ENCODE measurements at regions not wholly inside any gene's neighbourhood (a gene's known extent, or its start where the extent isn't known, plus 50 kb on each side); places are given as distances from the start of the nearest gene placed in this dataset.

DNA sequence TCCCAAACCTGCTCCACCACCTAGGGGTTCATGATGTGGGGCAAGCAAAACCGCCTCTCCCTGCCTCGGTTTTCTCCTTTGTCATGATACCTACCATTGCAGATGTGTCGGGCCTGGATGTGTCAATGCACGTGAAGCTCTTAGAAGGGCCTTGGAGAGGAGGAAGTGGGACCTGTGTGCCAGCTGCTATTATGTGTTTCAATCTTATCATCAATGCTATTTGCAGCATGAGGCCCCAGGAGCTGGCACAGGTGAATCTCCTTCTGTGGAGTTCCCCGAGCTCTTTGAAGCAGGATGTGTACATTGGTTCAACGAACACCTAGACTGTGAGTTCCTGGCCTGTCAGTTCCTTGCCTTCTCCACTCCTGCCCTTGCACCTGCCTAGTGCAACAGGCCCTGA, 331.6 kb downstream of the CTTN start:
- DNase-seq (ENCODE audit: low read depth, low spot score) = no peak
- Histone ChIP-seq H3K27ac (ENCODE audit: low read depth, low read length) (no peak overlapping the region), H3K4me3 (ENCODE audit: low read depth, low read length) (no peak overlapping the region), H3K9me3 (ENCODE audit: control insufficient read depth, insufficient read depth, low read length) (peaks cover 59% of the 10 kb centered on the region), H3K27me3 (ENCODE audit: control insufficient read depth, insufficient read depth, low read length) (no peaks in the 10 kb centered on the region)
- TF ChIP-seq, protein P1, sequence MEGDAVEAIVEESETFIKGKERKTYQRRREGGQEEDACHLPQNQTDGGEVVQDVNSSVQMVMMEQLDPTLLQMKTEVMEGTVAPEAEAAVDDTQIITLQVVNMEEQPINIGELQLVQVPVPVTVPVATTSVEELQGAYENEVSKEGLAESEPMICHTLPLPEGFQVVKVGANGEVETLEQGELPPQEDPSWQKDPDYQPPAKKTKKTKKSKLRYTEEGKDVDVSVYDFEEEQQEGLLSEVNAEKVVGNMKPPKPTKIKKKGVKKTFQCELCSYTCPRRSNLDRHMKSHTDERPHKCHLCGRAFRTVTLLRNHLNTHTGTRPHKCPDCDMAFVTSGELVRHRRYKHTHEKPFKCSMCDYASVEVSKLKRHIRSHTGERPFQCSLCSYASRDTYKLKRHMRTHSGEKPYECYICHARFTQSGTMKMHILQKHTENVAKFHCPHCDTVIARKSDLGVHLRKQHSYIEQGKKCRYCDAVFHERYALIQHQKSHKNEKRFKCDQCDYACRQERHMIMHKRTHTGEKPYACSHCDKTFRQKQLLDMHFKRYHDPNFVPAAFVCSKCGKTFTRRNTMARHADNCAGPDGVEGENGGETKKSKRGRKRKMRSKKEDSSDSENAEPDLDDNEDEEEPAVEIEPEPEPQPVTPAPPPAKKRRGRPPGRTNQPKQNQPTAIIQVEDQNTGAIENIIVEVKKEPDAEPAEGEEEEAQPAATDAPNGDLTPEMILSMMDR (IDR thresholded peaks at IDR 0.05; ENCODE audit: low read depth, low read length) = no peak
- ChIA-PET CTCF (no interaction called here), POLR2A (no interaction called here)

DNA sequence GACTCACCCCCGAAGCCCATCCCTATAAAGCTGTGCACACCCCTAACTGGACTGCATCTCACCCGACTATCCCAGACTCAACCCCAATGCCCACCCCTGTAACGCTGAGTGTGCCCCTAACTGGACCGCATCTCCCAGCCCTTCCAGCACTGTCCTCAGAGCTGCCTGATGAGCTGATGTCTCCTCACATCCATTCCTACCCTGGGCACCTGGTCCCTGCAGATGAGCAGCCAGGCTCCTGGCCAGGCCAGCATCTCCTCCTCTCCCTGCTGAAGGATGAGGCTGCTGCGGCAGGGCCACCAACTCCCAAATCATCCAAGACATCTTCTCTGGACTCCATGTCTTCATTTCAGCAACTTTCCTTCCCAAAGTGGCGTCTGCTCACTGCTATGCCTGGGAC, 332.1 kb downstream of the CTTN start:
- no peak overlapping the region for H3K4me3 ChIP-seq (ENCODE audit: low read depth, low read length)
- peaks cover 59% of the 10 kb centered on the region for H3K9me3 ChIP-seq (ENCODE audit: control insufficient read depth, insufficient read depth, low read length)
- ChIA-PET POLR2A (no interaction called here), CTCF (no interaction called here)
- no peak for DNase-seq (ENCODE audit: low read depth, low spot score)
- TF ChIP-seq, protein P1 (IDR thresholded peaks at IDR 0.05; ENCODE audit: low read depth, low read length) = no peak
- no peak overlapping the region for H3K27ac ChIP-seq (ENCODE audit: low read depth, low read length)
- no peaks in the 10 kb centered on the region for H3K27me3 ChIP-seq (ENCODE audit: control insufficient read depth, insufficient read depth, low read length)

DNA sequence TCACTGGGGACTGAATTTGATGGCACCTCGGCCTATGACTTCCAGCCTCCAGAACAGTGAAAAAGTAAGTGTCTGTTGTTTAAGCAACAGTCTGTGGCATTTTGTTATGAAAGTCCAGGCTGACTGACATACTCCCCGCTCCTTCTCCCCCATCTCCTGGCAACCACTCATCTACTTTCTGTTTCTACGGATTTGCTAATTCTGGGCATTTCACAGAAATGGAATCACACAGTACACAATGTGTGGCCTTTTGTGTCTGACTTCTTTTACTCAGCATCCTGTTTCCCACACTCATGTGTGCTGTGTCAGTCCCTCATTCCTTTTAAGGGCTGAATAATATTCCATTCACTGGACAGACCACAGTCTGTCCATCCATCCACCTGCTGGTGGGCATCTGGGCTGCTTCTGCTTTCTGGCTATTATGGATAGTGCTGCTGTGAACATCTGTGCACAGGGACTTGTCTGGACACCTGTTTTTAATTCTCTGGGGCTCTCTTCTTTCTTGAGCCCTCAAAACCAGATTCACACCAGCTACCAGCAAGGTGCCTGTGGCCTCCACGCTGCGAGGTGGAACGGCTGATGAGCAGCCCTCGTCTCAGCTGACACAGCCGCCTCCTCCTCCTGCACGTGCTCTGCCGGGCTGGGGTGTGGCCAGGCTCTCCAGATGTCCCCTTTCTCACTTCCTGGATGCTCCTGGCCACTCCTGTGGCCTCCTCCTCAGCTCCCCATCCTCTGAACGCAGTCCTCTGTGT, 333.1 kb downstream of the CTTN start:
- CTCF ChIA-PET = no interaction called here
- Histone ChIP-seq H3K9me3 (ENCODE audit: control insufficient read depth, insufficient read depth, low read length) (peaks cover 62% of the 10 kb centered on the region), H3K27me3 (ENCODE audit: control insufficient read depth, insufficient read depth, low read length) (no peaks in the 10 kb centered on the region), H3K4me3 (ENCODE audit: low read depth, low read length) (no peak overlapping the region), H3K27ac (ENCODE audit: low read depth, low read length) (no peak overlapping the region)
- POLR2A ChIA-PET = no interaction called here
- TF ChIP-seq, protein P1 (IDR thresholded peaks at IDR 0.05; ENCODE audit: low read depth, low read length) = no peak
- DNase-seq (ENCODE audit: low read depth, low spot score) = no peak

DNA sequence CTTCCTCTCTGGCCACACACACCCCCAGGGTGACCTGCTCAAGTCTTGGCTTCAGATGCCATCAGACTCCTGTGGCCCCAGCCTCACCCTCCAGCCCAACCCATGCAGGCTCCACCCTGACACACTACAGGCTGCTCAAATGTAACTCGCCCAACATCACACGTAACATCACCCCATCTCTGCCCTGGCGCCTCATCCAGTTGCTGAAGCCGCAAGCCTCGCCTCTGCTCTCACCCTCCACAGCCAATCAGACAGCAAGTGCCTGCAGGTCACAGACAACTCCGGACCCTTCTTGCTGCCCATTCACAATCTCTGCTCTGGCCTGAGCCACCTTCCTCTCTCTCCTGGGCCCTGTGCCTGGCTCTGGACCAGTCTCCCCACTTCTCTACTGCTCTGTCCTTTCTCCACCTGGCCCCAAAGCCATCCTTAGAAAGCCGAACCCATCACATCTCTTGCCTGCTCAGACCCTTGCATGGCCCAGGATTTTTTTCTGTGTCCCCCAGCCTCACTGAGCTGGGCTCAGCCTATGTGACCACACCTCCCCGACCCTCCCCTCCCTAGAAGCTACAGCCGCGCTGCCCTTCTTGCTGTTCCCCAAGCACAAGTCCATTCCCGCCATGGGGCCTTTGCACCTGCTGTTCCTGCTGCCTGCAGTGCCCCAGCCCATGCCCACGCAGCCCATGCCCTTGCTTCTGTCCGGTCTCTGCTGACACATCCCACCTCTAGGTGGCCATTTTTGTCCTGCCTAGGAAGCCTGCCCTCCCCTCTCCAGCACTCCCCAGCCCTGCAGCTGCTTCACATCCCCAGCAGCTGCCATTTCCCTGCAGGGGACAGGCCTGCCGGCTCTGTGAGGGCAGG, 333.9 kb downstream of the CTTN start:
- ChIA-PET CTCF (no interaction called here), POLR2A (no interaction called here)
- TF ChIP-seq, protein P1 (IDR thresholded peaks at IDR 0.05; ENCODE audit: low read depth, low read length) = no peak
- no peak for DNase-seq (ENCODE audit: low read depth, low spot score)
- no peak overlapping the region for H3K27ac ChIP-seq (ENCODE audit: low read depth, low read length)
- H3K4me3 ChIP-seq (ENCODE audit: low read depth, low read length) = no peak overlapping the region
- H3K27me3 ChIP-seq (ENCODE audit: control insufficient read depth, insufficient read depth, low read length) = no peaks in the 10 kb centered on the region
- peaks cover 70% of the 10 kb centered on the region for H3K9me3 ChIP-seq (ENCODE audit: control insufficient read depth, insufficient read depth, low read length)

DNA sequence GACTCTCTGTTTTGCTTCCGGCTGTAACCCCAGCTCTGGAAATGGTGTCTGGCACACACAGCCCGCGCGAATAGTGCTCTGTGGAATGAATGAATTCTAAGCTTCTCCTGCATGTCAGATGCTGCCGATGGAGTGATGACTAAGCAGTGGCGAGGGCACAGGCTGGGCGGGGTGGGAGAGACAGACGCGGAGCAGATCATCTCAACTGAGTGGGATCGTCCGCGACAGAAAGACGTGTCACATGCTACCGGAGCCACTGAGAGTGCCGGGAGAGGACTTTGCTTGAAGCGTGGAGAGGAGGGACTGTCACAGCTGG, 334.5 kb downstream of the CTTN start:
- POLR2A ChIA-PET = no interaction called here
- no peak overlapping the region for H3K27ac ChIP-seq (ENCODE audit: low read depth, low read length)
- no peaks in the 10 kb centered on the region for H3K27me3 ChIP-seq (ENCODE audit: control insufficient read depth, insufficient read depth, low read length)
- DNase-seq (ENCODE audit: low read depth, low spot score) = no peak
- CTCF ChIA-PET = no interaction called here
- TF ChIP-seq, protein P1 (IDR thresholded peaks at IDR 0.05; ENCODE audit: low read depth, low read length) = no peak
- no peak overlapping the region for H3K4me3 ChIP-seq (ENCODE audit: low read depth, low read length)
- H3K9me3 ChIP-seq (ENCODE audit: control insufficient read depth, insufficient read depth, low read length) = peaks cover 76% of the 10 kb centered on the region

Measured in AG04450 (cell line).